ENCODE measurements at regions not wholly inside any gene's neighbourhood (a gene's known extent, or its start where the extent isn't known, plus 50 kb on each side); places are given as distances from the start of the nearest gene placed in this dataset.

- no peaks in the 10 kb centered on the region for H3K4me1 ChIP-seq (ENCODE audit: control insufficient read depth, insufficient read depth, low read length, poor library complexity, severe bottlenecking)
- H3K27me3 ChIP-seq (replicated peaks; ENCODE audit: control insufficient read depth, insufficient read depth, low read length, poor library complexity, severe bottlenecking), result no peaks in the 10 kb centered on the region
- no peaks in the 10 kb centered on the region for H3K36me3 ChIP-seq (ENCODE audit: control insufficient read depth, insufficient read depth, low read length)
- H3K9me3 ChIP-seq (ENCODE audit: control insufficient read depth, low read length), result no peaks in the 10 kb centered on the region
- no peak for DNase-seq
- no peak overlapping the region for H3K4me3 ChIP-seq (ENCODE audit: insufficient read depth, low read depth, low read length, poor library complexity, severe bottlenecking)
- no peak overlapping the region for H3K27ac ChIP-seq (ENCODE audit: insufficient read depth, low read length, poor library complexity, severe bottlenecking)
Observed at GRCh38 chr15:46442901-46443590, 808.2 kb downstream of the SQOR start.

GRCh38 chr15:46450112-46450809 lies 815.4 kb downstream of the SQOR start:
- no peaks in the 10 kb centered on the region for H3K36me3 ChIP-seq (ENCODE audit: control insufficient read depth, insufficient read depth, low read length)
- no peak overlapping the region for H3K27ac ChIP-seq (ENCODE audit: insufficient read depth, low read length, poor library complexity, severe bottlenecking)
- H3K9me3 ChIP-seq (ENCODE audit: control insufficient read depth, low read length), result no peaks in the 10 kb centered on the region
- no peaks in the 10 kb centered on the region for H3K4me1 ChIP-seq (ENCODE audit: control insufficient read depth, insufficient read depth, low read length, poor library complexity, severe bottlenecking)
- H3K4me3 ChIP-seq (ENCODE audit: insufficient read depth, low read depth, low read length, poor library complexity, severe bottlenecking), result no peak overlapping the region
- no peak for DNase-seq
- H3K27me3 ChIP-seq (replicated peaks; ENCODE audit: control insufficient read depth, insufficient read depth, low read length, poor library complexity, severe bottlenecking), result no peaks in the 10 kb centered on the region

GRCh38 chr15:46450810-46451182 lies 816.0 kb downstream of the SQOR start:
- no peak overlapping the region for H3K27ac ChIP-seq (ENCODE audit: insufficient read depth, low read length, poor library complexity, severe bottlenecking)
- H3K9me3 ChIP-seq (ENCODE audit: control insufficient read depth, low read length), result no peaks in the 10 kb centered on the region
- DNase-seq, result no peak
- H3K4me1 ChIP-seq (ENCODE audit: control insufficient read depth, insufficient read depth, low read length, poor library complexity, severe bottlenecking), result no peaks in the 10 kb centered on the region
- no peaks in the 10 kb centered on the region for H3K27me3 ChIP-seq (replicated peaks; ENCODE audit: control insufficient read depth, insufficient read depth, low read length, poor library complexity, severe bottlenecking)
- H3K4me3 ChIP-seq (ENCODE audit: insufficient read depth, low read depth, low read length, poor library complexity, severe bottlenecking), result no peak overlapping the region
- H3K36me3 ChIP-seq (ENCODE audit: control insufficient read depth, insufficient read depth, low read length), result no peaks in the 10 kb centered on the region

- Histone ChIP-seq H3K36me3 (ENCODE audit: control insufficient read depth, insufficient read depth, low read length) (no peaks in the 10 kb centered on the region), H3K27me3 (replicated peaks; ENCODE audit: control insufficient read depth, insufficient read depth, low read length, poor library complexity, severe bottlenecking) (no peaks in the 10 kb centered on the region), H3K27ac (ENCODE audit: insufficient read depth, low read length, poor library complexity, severe bottlenecking) (no peak overlapping the region), H3K4me1 (ENCODE audit: control insufficient read depth, insufficient read depth, low read length, poor library complexity, severe bottlenecking) (no peaks in the 10 kb centered on the region), H3K4me3 (ENCODE audit: insufficient read depth, low read depth, low read length, poor library complexity, severe bottlenecking) (no peak overlapping the region), H3K9me3 (ENCODE audit: control insufficient read depth, low read length) (no peaks in the 10 kb centered on the region)
- DNase-seq, result no peak
Observed at GRCh38 chr15:46452297-46452820, 817.5 kb downstream of the SQOR start.

GRCh38 chr15:46456456-46456855 lies 821.6 kb downstream of the SQOR start:
- no peak for DNase-seq
- Histone ChIP-seq H3K9me3 (ENCODE audit: control insufficient read depth, low read length) (no peaks in the 10 kb centered on the region), H3K27ac (ENCODE audit: insufficient read depth, low read length, poor library complexity, severe bottlenecking) (no peak overlapping the region), H3K4me3 (ENCODE audit: insufficient read depth, low read depth, low read length, poor library complexity, severe bottlenecking) (no peak overlapping the region), H3K4me1 (ENCODE audit: control insufficient read depth, insufficient read depth, low read length, poor library complexity, severe bottlenecking) (no peaks in the 10 kb centered on the region), H3K27me3 (replicated peaks; ENCODE audit: control insufficient read depth, insufficient read depth, low read length, poor library complexity, severe bottlenecking) (no peaks in the 10 kb centered on the region), H3K36me3 (ENCODE audit: control insufficient read depth, insufficient read depth, low read length) (no peaks in the 10 kb centered on the region)

- H3K4me3 ChIP-seq (ENCODE audit: insufficient read depth, low read depth, low read length, poor library complexity, severe bottlenecking), result no peak overlapping the region
- no peak overlapping the region for H3K27ac ChIP-seq (ENCODE audit: insufficient read depth, low read length, poor library complexity, severe bottlenecking)
- no peaks in the 10 kb centered on the region for H3K36me3 ChIP-seq (ENCODE audit: control insufficient read depth, insufficient read depth, low read length)
- no peaks in the 10 kb centered on the region for H3K27me3 ChIP-seq (replicated peaks; ENCODE audit: control insufficient read depth, insufficient read depth, low read length, poor library complexity, severe bottlenecking)
- no peak for DNase-seq
- H3K4me1 ChIP-seq (ENCODE audit: control insufficient read depth, insufficient read depth, low read length, poor library complexity, severe bottlenecking), result no peaks in the 10 kb centered on the region
- H3K9me3 ChIP-seq (ENCODE audit: control insufficient read depth, low read length), result no peaks in the 10 kb centered on the region
Observed at GRCh38 chr15:46460431-46461094, 825.7 kb downstream of the SQOR start.

GRCh38 chr15:46461416-46461815 lies 826.6 kb downstream of the SQOR start:
- DNase-seq, result no peak
- H3K27ac ChIP-seq (ENCODE audit: insufficient read depth, low read length, poor library complexity, severe bottlenecking), result no peak overlapping the region

GRCh38 chr15:46467041-46467440 lies 832.2 kb downstream of the SQOR start:
- no peak for DNase-seq
- no peaks in the 10 kb centered on the region for H3K9me3 ChIP-seq (ENCODE audit: control insufficient read depth, low read length)
- no peak overlapping the region for H3K4me3 ChIP-seq (ENCODE audit: insufficient read depth, low read depth, low read length, poor library complexity, severe bottlenecking)
- H3K4me1 ChIP-seq (ENCODE audit: control insufficient read depth, insufficient read depth, low read length, poor library complexity, severe bottlenecking), result no peaks in the 10 kb centered on the region
- H3K36me3 ChIP-seq (ENCODE audit: control insufficient read depth, insufficient read depth, low read length), result no peaks in the 10 kb centered on the region
- H3K27me3 ChIP-seq (replicated peaks; ENCODE audit: control insufficient read depth, insufficient read depth, low read length, poor library complexity, severe bottlenecking), result no peaks in the 10 kb centered on the region
- H3K27ac ChIP-seq (ENCODE audit: insufficient read depth, low read length, poor library complexity, severe bottlenecking), result no peak overlapping the region

More at GRCh38 chr15:46461416-46461815, 826.6 kb downstream of the SQOR start:
- Histone ChIP-seq H3K4me1 (ENCODE audit: control insufficient read depth, insufficient read depth, low read length, poor library complexity, severe bottlenecking) (no peaks in the 10 kb centered on the region), H3K27me3 (replicated peaks; ENCODE audit: control insufficient read depth, insufficient read depth, low read length, poor library complexity, severe bottlenecking) (no peaks in the 10 kb centered on the region), H3K9me3 (ENCODE audit: control insufficient read depth, low read length) (no peaks in the 10 kb centered on the region), H3K4me3 (ENCODE audit: insufficient read depth, low read depth, low read length, poor library complexity, severe bottlenecking) (no peak overlapping the region), H3K36me3 (ENCODE audit: control insufficient read depth, insufficient read depth, low read length) (no peaks in the 10 kb centered on the region)

GRCh38 chr15:46471096-46471495 lies 836.3 kb downstream of the SQOR start:
- Histone ChIP-seq H3K27ac (ENCODE audit: insufficient read depth, low read length, poor library complexity, severe bottlenecking) (no peak overlapping the region), H3K27me3 (replicated peaks; ENCODE audit: control insufficient read depth, insufficient read depth, low read length, poor library complexity, severe bottlenecking) (no peaks in the 10 kb centered on the region), H3K4me1 (ENCODE audit: control insufficient read depth, insufficient read depth, low read length, poor library complexity, severe bottlenecking) (no peaks in the 10 kb centered on the region), H3K9me3 (ENCODE audit: control insufficient read depth, low read length) (no peaks in the 10 kb centered on the region), H3K4me3 (ENCODE audit: insufficient read depth, low read depth, low read length, poor library complexity, severe bottlenecking) (no peak overlapping the region), H3K36me3 (ENCODE audit: control insufficient read depth, insufficient read depth, low read length) (no peaks in the 10 kb centered on the region)
- DNase-seq, result no peak

- no peak overlapping the region for H3K4me3 ChIP-seq (ENCODE audit: insufficient read depth, low read depth, low read length, poor library complexity, severe bottlenecking)
Observed at GRCh38 chr15:46489276-46489675, 854.4 kb downstream of the SQOR start.

More at GRCh38 chr15:46489276-46489675, 854.4 kb downstream of the SQOR start:
- Histone ChIP-seq H3K36me3 (ENCODE audit: control insufficient read depth, insufficient read depth, low read length) (no peaks in the 10 kb centered on the region), H3K4me1 (ENCODE audit: control insufficient read depth, insufficient read depth, low read length, poor library complexity, severe bottlenecking) (no peaks in the 10 kb centered on the region), H3K9me3 (ENCODE audit: control insufficient read depth, low read length) (no peaks in the 10 kb centered on the region), H3K27me3 (replicated peaks; ENCODE audit: control insufficient read depth, insufficient read depth, low read length, poor library complexity, severe bottlenecking) (no peaks in the 10 kb centered on the region), H3K27ac (ENCODE audit: insufficient read depth, low read length, poor library complexity, severe bottlenecking) (no peak overlapping the region)
- no peak for DNase-seq
